GM12878 (cell line): ENCODE measurements at regions not wholly inside any gene's neighbourhood (a gene's known extent, or its start where the extent isn't known, plus 50 kb on each side); places are given as distances from the start of the nearest gene placed in this dataset.

Experiments
- CBX5 ChIP-seq: sonication (generic); IDR thresholded peaks from 2 replicates; pipeline ENCODE4 v1.6.1; 2016; ENCODE audit warnings: low read depth, moderate library complexity, mild to moderate bottlenecking, inconsistent platforms
- CHD4 ChIP-seq: fragments of 200-600 bp; sonication (generic); IDR thresholded peaks from 2 replicates; pipeline ENCODE4 v1.6.1; 2016; ENCODE audit warnings: mild to moderate bottlenecking
- CTCF ChIP-seq, 3 experiments: IDR thresholded peaks in 2 of 3; conservative IDR thresholded peaks in 1 of 3; 2 replicates each; pipeline ENCODE4 v1.5.1; 2011; ENCODE audit warnings: low read depth in 3 of 3, low read length in 3 of 3, mild to moderate bottlenecking in 3 of 3, control low read depth in 2 of 3, moderate library complexity in 2 of 3, inconsistent platforms in 1 of 3, mixed read lengths in 1 of 3; ENCODE audit not compliant: control insufficient read depth in 2 of 3, insufficient read depth in 1 of 3; ENCODE audit errors: extremely low read depth in 1 of 3
- HDAC2 ChIP-seq: fragments of 200-600 bp; sonication (generic); IDR thresholded peaks from 2 replicates; pipeline ENCODE4 v1.6.1; 2017
- LARP7 ChIP-seq: fragments of 450-650 bp; IDR thresholded peaks from 2 replicates; pipeline ENCODE4 v1.6.1; 2017; ENCODE audit warnings: mild to moderate bottlenecking
- MLLT1 ChIP-seq: fragments of 450-650 bp; IDR thresholded peaks from 2 replicates; pipeline ENCODE4 v1.6.1; 2016; ENCODE audit warnings: mild to moderate bottlenecking
- NRF1 ChIP-seq: conservative IDR thresholded peaks from 2 replicates; pipeline ENCODE4 v1.6.1; 2011; ENCODE audit warnings: mild to moderate bottlenecking, low read depth, low read length, improper control_type of control experiment
- POLR2AphosphoS5 ChIP-seq: IDR thresholded peaks from 2 replicates; pipeline ENCODE4 v1.6.1; 2011; ENCODE audit warnings: mild to moderate bottlenecking, low read length, inconsistent platforms
- RAD21 ChIP-seq: IDR thresholded peaks from 2 replicates; pipeline ENCODE4 v1.6.1; 2011; ENCODE audit warnings: mild to moderate bottlenecking, low read depth, low read length, moderate library complexity; ENCODE audit not compliant: insufficient read depth
- REST ChIP-seq: IDR thresholded peaks from 2 replicates; pipeline ENCODE4 v1.6.1; 2012; ENCODE audit warnings: mild to moderate bottlenecking, low read depth, low read length
- YY1 ChIP-seq: IDR thresholded peaks from 2 replicates; pipeline ENCODE4 v1.6.1; 2011; ENCODE audit warnings: low read depth, mild to moderate bottlenecking, low read length
- ZNF274 ChIP-seq: IDR thresholded peaks from one replicate; pipeline ENCODE4 v1.8.0; 2011; ENCODE audit not compliant: insufficient read length, insufficient read depth

- TF ChIP-seq POLR2AphosphoS5 (no peak), REST (no peak), CHD4 (no peak), LARP7 (no peak), ZNF274 (no peak), RAD21 (no peak), YY1 (no peak), NRF1 (no peak), CTCF (IDR thresholded peaks at IDR 0.05 in 2 of 3, conservative IDR thresholded peaks at IDR 0.05 in 1 of 3; ENCODE audit: control insufficient read depth in 2 of 3, extremely low read depth in 1 of 3, insufficient read depth in 1 of 3, low read depth in 3 of 3, low read length in 3 of 3) (no peak), CBX5 (no peak), HDAC2 (no peak), MLLT1 (no peak)
Observed at GRCh38 chr12:115847398-115847797, 430.1 kb downstream of the MED13L start.
